CD4-positive, alpha-beta T cell (primary cell): ENCODE measurements at regions not wholly inside any gene's neighbourhood (a gene's known extent, or its start where the extent isn't known, plus 50 kb on each side); places are given as distances from the start of the nearest gene placed in this dataset.

ENCODE experiments used
- ATAC-seq: fragments of 200-7000 bp; cut with Tn5 transposase; one replicate; pipeline ENCODE4 v1.10.0; 2022; ENCODE audit warnings: mild to moderate bottlenecking; ENCODE audit not compliant: poor library complexity
- CTCF ChIA-PET: fragments of 350-600 bp; sonication (Branson Sonifier 250); formaldehyde crosslinking; loops from one replicate; lab custom pipeline; 2021; ENCODE audit warnings: antibody characterized with exemption, inconsistent platforms; lab: Charles Lee
- POLR2A ChIA-PET: fragments of 350-600 bp; sonication (Branson Sonifier 250); formaldehyde crosslinking; loops from one replicate; lab custom pipeline; 2021; ENCODE audit warnings: antibody characterized with exemption, inconsistent platforms; lab: Charles Lee
- DNase-seq, 14 experiments: peaks; one replicate each; pipeline ENCODE4 v3.0.0-alpha.2; 2013 to 2020; ENCODE audit warnings: mixed read lengths in 2 of 14
- H3K27ac ChIP-seq, 2 donors: one replicate each; pipeline versions ENCODE4 v1.5.1 to v1.7.0; 2013; ENCODE audit warnings: low read length in 2 of 2, low read depth in 1 of 2, mild to moderate bottlenecking in 1 of 2
- H3K27me3 ChIP-seq, 2 experiments: 1 replicate in 1 of 2; 2 replicates in 1 of 2; pipeline versions ENCODE4 v1.6.1 to v1.7.0; 2013; ENCODE audit warnings: low read length in 2 of 2, control low read depth in 1 of 2, mild to moderate bottlenecking in 1 of 2, moderate library complexity in 1 of 2; ENCODE audit not compliant: insufficient read depth in 2 of 2, control insufficient read depth in 1 of 2
- H3K36me3 ChIP-seq: one replicate; pipeline ENCODE4 v1.6.1; 2013; ENCODE audit warnings: low read length, control low read depth; ENCODE audit not compliant: insufficient read depth
- H3K4me1 ChIP-seq: one replicate; pipeline ENCODE4 v1.6.1; 2013; ENCODE audit warnings: low read length, control low read depth; ENCODE audit not compliant: insufficient read depth
- H3K4me3 ChIP-seq: one replicate; pipeline ENCODE4 v1.5.1; 2013; ENCODE audit warnings: mild to moderate bottlenecking, low read length, moderate library complexity
- H3K9me3 ChIP-seq, 2 experiments: 1 replicate in 1 of 2; 2 replicates in 1 of 2; pipeline versions ENCODE4 v1.6.1 to v1.7.0; 2013; ENCODE audit warnings: low read length in 2 of 2, mild to moderate bottlenecking in 2 of 2, control low read depth in 1 of 2, moderate library complexity in 1 of 2; ENCODE audit not compliant: control insufficient read depth in 1 of 2, insufficient read depth in 1 of 2
- H3K27ac Mint-ChIP-seq: one replicate; pipeline ENCODE4 v1.8.0; 2020; ENCODE audit warnings: mixed read lengths
- H3K27me3 Mint-ChIP-seq: one replicate; pipeline ENCODE4 v1.8.0; 2021; ENCODE audit warnings: mixed read lengths
- H3K36me3 Mint-ChIP-seq: one replicate; pipeline ENCODE4 v1.8.0; 2021; ENCODE audit warnings: low read depth, mixed read lengths
- H3K4me1 Mint-ChIP-seq: one replicate; pipeline ENCODE4 v1.8.0; 2021; ENCODE audit warnings: low read depth, mixed read lengths
- H3K4me3 Mint-ChIP-seq: one replicate; pipeline ENCODE4 v1.8.0; 2020; ENCODE audit warnings: mild to moderate bottlenecking, mixed read lengths
- H3K9me3 Mint-ChIP-seq: one replicate; pipeline ENCODE4 v1.8.0; 2020; ENCODE audit warnings: mixed read lengths
- intact Hi-C, 2 experiments: fragments of 100-400 bp; cut with DNase I in 1 of 2; cut with micrococcal nuclease in 1 of 2; formaldehyde crosslinking; loops; one replicate each; pipeline versions ENCODE4 v1.15.1 to v1.9.0; 2023 to 2025; cut with DNase I, micrococcal nuclease
- TF ChIP-seq, protein P1 (sequence below): fragments of 200-600 bp; IDR thresholded peaks from one replicate; pipeline ENCODE4 v1.8.0; 2022; ENCODE audit warnings: antibody characterized with exemption, mild to moderate bottlenecking

DNA sequence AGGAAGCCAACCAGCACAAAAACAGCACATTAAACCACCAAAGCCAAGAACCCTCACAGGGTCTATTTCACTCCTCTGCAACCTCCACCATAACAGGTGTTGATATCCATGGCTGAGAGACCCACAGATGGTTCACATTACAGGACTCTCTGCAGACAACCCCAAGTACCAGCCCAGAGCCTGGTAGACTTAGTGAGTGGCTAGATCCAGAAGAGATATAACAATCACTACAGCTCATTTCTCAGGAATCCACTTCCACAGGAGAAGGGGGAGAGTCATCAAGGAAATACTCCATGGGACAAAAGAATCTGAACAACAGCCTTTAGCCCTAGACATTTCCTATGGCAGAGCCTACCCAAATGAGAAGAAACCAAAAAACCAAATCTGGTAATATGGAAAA is 168.1 kb upstream of the CD96 start:
- Mint-ChIP-seq H3K36me3 (peaks cover 18% of the 10 kb centered on the region), H3K27me3 (no peaks in the 10 kb centered on the region)
- intact Hi-C loops = no loop called here

GRCh38 chr3:111385971-111386495 is 156.0 kb upstream of the CD96 start:
- intact Hi-C loops = no loop called here
- no peak overlapping the region for H3K4me3 ChIP-seq
- H3K36me3 ChIP-seq = no peaks in the 10 kb centered on the region
- no peaks in the 10 kb centered on the region for H3K4me1 ChIP-seq
- Mint-ChIP-seq H3K36me3 (peaks cover 5% of the 10 kb centered on the region), H3K27me3 (no peaks in the 10 kb centered on the region), H3K4me1 (peaks cover 5% of the 10 kb centered on the region), H3K27ac (no peak overlapping the region), H3K9me3 (peaks cover 4% of the 10 kb centered on the region), H3K4me3 (no peak overlapping the region)
- ATAC-seq = no peak
- no peaks in the 10 kb centered on the region for H3K9me3 ChIP-seq
- POLR2A ChIA-PET = no interaction called here
- TF ChIP-seq, protein P1, sequence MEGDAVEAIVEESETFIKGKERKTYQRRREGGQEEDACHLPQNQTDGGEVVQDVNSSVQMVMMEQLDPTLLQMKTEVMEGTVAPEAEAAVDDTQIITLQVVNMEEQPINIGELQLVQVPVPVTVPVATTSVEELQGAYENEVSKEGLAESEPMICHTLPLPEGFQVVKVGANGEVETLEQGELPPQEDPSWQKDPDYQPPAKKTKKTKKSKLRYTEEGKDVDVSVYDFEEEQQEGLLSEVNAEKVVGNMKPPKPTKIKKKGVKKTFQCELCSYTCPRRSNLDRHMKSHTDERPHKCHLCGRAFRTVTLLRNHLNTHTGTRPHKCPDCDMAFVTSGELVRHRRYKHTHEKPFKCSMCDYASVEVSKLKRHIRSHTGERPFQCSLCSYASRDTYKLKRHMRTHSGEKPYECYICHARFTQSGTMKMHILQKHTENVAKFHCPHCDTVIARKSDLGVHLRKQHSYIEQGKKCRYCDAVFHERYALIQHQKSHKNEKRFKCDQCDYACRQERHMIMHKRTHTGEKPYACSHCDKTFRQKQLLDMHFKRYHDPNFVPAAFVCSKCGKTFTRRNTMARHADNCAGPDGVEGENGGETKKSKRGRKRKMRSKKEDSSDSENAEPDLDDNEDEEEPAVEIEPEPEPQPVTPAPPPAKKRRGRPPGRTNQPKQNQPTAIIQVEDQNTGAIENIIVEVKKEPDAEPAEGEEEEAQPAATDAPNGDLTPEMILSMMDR = no peak
- no peak overlapping the region for H3K27ac ChIP-seq
- DNase-seq = no peak
- no peaks in the 10 kb centered on the region for H3K27me3 ChIP-seq
- CTCF ChIA-PET = no interaction called here

More for the DNA sequence above, 168.1 kb upstream of the CD96 start:
- no peak for ATAC-seq
- CTCF ChIA-PET = no interaction called here
- Histone ChIP-seq H3K4me1 (no peaks in the 10 kb centered on the region), H3K36me3 (no peaks in the 10 kb centered on the region), H3K27ac (no peak overlapping the region), H3K27me3 (no peaks in the 10 kb centered on the region), H3K9me3 (peaks cover 15 to 20% of the 10 kb centered on the region in 2 experiments), H3K4me3 (no peak overlapping the region)
- DNase-seq = no peak
- TF ChIP-seq, protein P1 = no peak
- Mint-ChIP-seq H3K4me3 (no peak overlapping the region), H3K4me1 (no peaks in the 10 kb centered on the region), H3K9me3 (peaks cover 16% of the 10 kb centered on the region), H3K27ac (no peak overlapping the region)
- POLR2A ChIA-PET = no interaction called here

DNA sequence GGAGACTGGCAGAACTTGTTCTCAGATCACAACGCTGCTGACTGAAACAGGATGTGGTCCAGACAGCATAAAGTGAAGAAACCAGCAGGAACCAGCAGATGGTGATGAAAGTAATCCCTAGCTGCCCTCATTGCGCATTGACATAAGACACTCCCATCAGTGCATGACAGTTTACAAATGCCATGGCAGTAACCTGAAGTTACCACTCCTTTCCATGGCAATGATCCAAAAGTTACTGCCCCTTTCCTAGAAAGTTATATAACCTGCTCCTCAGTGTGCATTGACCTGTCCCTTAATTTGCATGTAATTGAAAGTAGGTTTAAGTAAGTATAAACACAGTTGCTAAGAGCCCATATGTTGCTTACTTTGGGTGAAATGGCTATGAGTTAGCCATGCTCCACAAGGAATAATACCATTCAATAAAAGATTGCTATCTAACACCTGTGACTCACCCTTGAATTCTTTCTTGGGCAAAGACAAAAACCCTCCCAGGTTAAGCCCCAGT is 149.1 kb upstream of the CD96 start:
- POLR2A ChIA-PET = no interaction called here

More for the DNA sequence above, 149.1 kb upstream of the CD96 start:
- Histone ChIP-seq H3K36me3 (no peaks in the 10 kb centered on the region), H3K27ac (no peak overlapping the region), H3K27me3 (no peaks in the 10 kb centered on the region), H3K9me3 (peaks cover 0 to 5% of the 10 kb centered on the region in 2 experiments), H3K4me3 (no peak overlapping the region), H3K4me1 (no peaks in the 10 kb centered on the region)
- intact Hi-C loops = loop anchor here in 1 of 2 experiments (2.0 to 5.0 kb wide), 2 partner anchors 149 to 224 kb away; partner anchors contain the start of gene CD96
- Mint-ChIP-seq H3K27me3 (no peaks in the 10 kb centered on the region), H3K9me3 (peaks cover 16% of the 10 kb centered on the region), H3K27ac (peak overlapping the region; percentile 76), H3K4me3 (no peak overlapping the region), H3K36me3 (peaks cover 9% of the 10 kb centered on the region), H3K4me1 (peaks cover 33% of the 10 kb centered on the region)
- peak in 13 of 14 experiments; percentile 9 to 85 (median 23) for DNase-seq
- CTCF ChIA-PET = no interaction called here
- ATAC-seq = peak; percentile 96
- TF ChIP-seq, protein P1 = no peak
